Activated CD8-positive, alpha-beta T cell treated with anti-CD3 and anti-CD28 coated beads, Interleukin-2, amount 10 ng/mL, durations not matched to agents 7 days and 5 days (primary cell): ENCODE measurements at regions not wholly inside any gene's neighbourhood (a gene's known extent, or its start where the extent isn't known, plus 50 kb on each side); places are given as distances from the start of the nearest gene placed in this dataset.

Experiments
- ATAC-seq: fragments of 150-1000 bp; cut with Tn5 transposase; one replicate; pipeline ENCODE4 v1.10.0; 2021; ENCODE audit warnings: moderate library complexity
- CTCF ChIA-PET: fragments of 350-600 bp; sonication (Branson Sonifier 250); formaldehyde crosslinking; loops from one replicate; lab custom pipeline; 2021; ENCODE audit warnings: antibody characterized with exemption; lab: Charles Lee
- POLR2A ChIA-PET: fragments of 350-600 bp; sonication (Branson Sonifier 250); formaldehyde crosslinking; loops from one replicate; lab custom pipeline; 2021; ENCODE audit warnings: antibody characterized with exemption; lab: Charles Lee
- DNase-seq: peaks from one replicate; pipeline ENCODE4 v3.0.0-alpha.2; 2020
- H3K27ac Mint-ChIP-seq: one replicate; pipeline ENCODE4 v1.8.0; 2021; ENCODE audit warnings: mild to moderate bottlenecking, mixed read lengths
- H3K27me3 Mint-ChIP-seq: one replicate; pipeline ENCODE4 v1.8.0; 2021; ENCODE audit warnings: low read depth, mixed read lengths
- H3K36me3 Mint-ChIP-seq: one replicate; pipeline ENCODE4 v1.8.0; 2021; ENCODE audit warnings: low read depth, mixed read lengths
- H3K4me1 Mint-ChIP-seq: one replicate; pipeline ENCODE4 v1.8.0; 2021; ENCODE audit warnings: low read depth, mixed read lengths
- H3K4me3 Mint-ChIP-seq: one replicate; pipeline ENCODE4 v1.8.0; 2021; ENCODE audit warnings: mild to moderate bottlenecking, mixed read lengths
- H3K9me3 Mint-ChIP-seq: one replicate; pipeline ENCODE4 v1.8.0; 2022; ENCODE audit warnings: mixed read lengths; ENCODE audit not compliant: insufficient read depth

- H3K4me3 Mint-ChIP-seq = no peak overlapping the region
- ChIA-PET CTCF (no interaction called here), POLR2A (no interaction called here)
- no peak for ATAC-seq
- no peaks in the 10 kb centered on the region for H3K9me3 Mint-ChIP-seq
- H3K27me3 Mint-ChIP-seq = no peaks in the 10 kb centered on the region
- no peaks in the 10 kb centered on the region for H3K36me3 Mint-ChIP-seq
- no peak for DNase-seq
- H3K4me1 Mint-ChIP-seq = no peaks in the 10 kb centered on the region
- H3K27ac Mint-ChIP-seq = no peak overlapping the region
Observed at GRCh38 chr2:18788592-18788991, 199.2 kb upstream of the NT5C1B start.

- no peak overlapping the region for H3K27ac Mint-ChIP-seq
- ChIA-PET POLR2A (no interaction called here), CTCF (no interaction called here)
- H3K4me1 Mint-ChIP-seq = no peaks in the 10 kb centered on the region
- H3K9me3 Mint-ChIP-seq = no peaks in the 10 kb centered on the region
- no peaks in the 10 kb centered on the region for H3K36me3 Mint-ChIP-seq
- no peak overlapping the region for H3K4me3 Mint-ChIP-seq
- ATAC-seq (no peak), DNase-seq (no peak)
- no peaks in the 10 kb centered on the region for H3K27me3 Mint-ChIP-seq
Observed at GRCh38 chr2:18787726-18788125, 198.4 kb upstream of the NT5C1B start.

GRCh38 chr2:18784245-18784644 is 194.9 kb upstream of the NT5C1B start:
- Mint-ChIP-seq H3K27ac (no peak overlapping the region), H3K4me1 (no peaks in the 10 kb centered on the region), H3K4me3 (no peak overlapping the region), H3K36me3 (no peaks in the 10 kb centered on the region), H3K9me3 (no peaks in the 10 kb centered on the region), H3K27me3 (no peaks in the 10 kb centered on the region)
- CTCF ChIA-PET = no interaction called here
- DNase-seq = no peak
- POLR2A ChIA-PET = no interaction called here
- ATAC-seq = no peak

- CTCF ChIA-PET = no interaction called here
- ATAC-seq (no peak), DNase-seq (no peak)
- Mint-ChIP-seq H3K36me3 (no peaks in the 10 kb centered on the region), H3K27ac (no peak overlapping the region), H3K9me3 (no peaks in the 10 kb centered on the region), H3K27me3 (no peaks in the 10 kb centered on the region), H3K4me3 (no peak overlapping the region), H3K4me1 (no peaks in the 10 kb centered on the region)
- POLR2A ChIA-PET = no interaction called here
Observed at GRCh38 chr2:18781541-18782280, 192.3 kb upstream of the NT5C1B start.

- Mint-ChIP-seq H3K27me3 (no peaks in the 10 kb centered on the region), H3K4me1 (no peaks in the 10 kb centered on the region), H3K36me3 (no peaks in the 10 kb centered on the region), H3K27ac (no peak overlapping the region), H3K4me3 (no peak overlapping the region), H3K9me3 (no peaks in the 10 kb centered on the region)
- POLR2A ChIA-PET = no interaction called here
- CTCF ChIA-PET = interaction anchor here (1.1 kb wide), 1 partner anchor 256 kb away, joined by 3 read pairs; no protein-coding TSS in a partner anchor
- DNase-seq = no peak
- ATAC-seq = no peak
Observed at GRCh38 chr2:18777250-18777812, 188.0 kb upstream of the NT5C1B start.

GRCh38 chr2:18771212-18771611 is 181.8 kb upstream of the NT5C1B start:
- no peak for ATAC-seq
- POLR2A ChIA-PET = no interaction called here
- Mint-ChIP-seq H3K4me1 (no peaks in the 10 kb centered on the region), H3K27ac (no peak overlapping the region), H3K4me3 (no peak overlapping the region), H3K36me3 (no peaks in the 10 kb centered on the region), H3K27me3 (no peaks in the 10 kb centered on the region), H3K9me3 (peaks cover 6% of the 10 kb centered on the region)
- no peak for DNase-seq
- CTCF ChIA-PET = no interaction called here

GRCh38 chr2:18763338-18763737 is 174.0 kb upstream of the NT5C1B start:
- Mint-ChIP-seq H3K27me3 (no peaks in the 10 kb centered on the region), H3K4me1 (no peaks in the 10 kb centered on the region), H3K4me3 (no peak overlapping the region), H3K36me3 (no peaks in the 10 kb centered on the region), H3K9me3 (no peaks in the 10 kb centered on the region), H3K27ac (no peak overlapping the region)
- ATAC-seq (no peak), DNase-seq (no peak)
- POLR2A ChIA-PET = no interaction called here
- CTCF ChIA-PET = no interaction called here

GRCh38 chr2:18762667-18763066 is 173.3 kb upstream of the NT5C1B start:
- Mint-ChIP-seq H3K27ac (no peak overlapping the region), H3K36me3 (no peaks in the 10 kb centered on the region)
- POLR2A ChIA-PET = no interaction called here

GRCh38 chr2:18754286-18754685 is 164.9 kb upstream of the NT5C1B start:
- Mint-ChIP-seq H3K4me1 (no peaks in the 10 kb centered on the region), H3K9me3 (no peaks in the 10 kb centered on the region), H3K27ac (no peak overlapping the region), H3K27me3 (no peaks in the 10 kb centered on the region), H3K36me3 (no peaks in the 10 kb centered on the region), H3K4me3 (no peak overlapping the region)
- ChIA-PET CTCF (no interaction called here), POLR2A (no interaction called here)
- DNase-seq (no peak), ATAC-seq (no peak)

More at GRCh38 chr2:18762667-18763066, 173.3 kb upstream of the NT5C1B start:
- Mint-ChIP-seq H3K4me1 (no peaks in the 10 kb centered on the region), H3K4me3 (no peak overlapping the region), H3K27me3 (no peaks in the 10 kb centered on the region), H3K9me3 (no peaks in the 10 kb centered on the region)
- CTCF ChIA-PET = no interaction called here
- no peak for ATAC-seq
- no peak for DNase-seq

- Mint-ChIP-seq H3K4me1 (no peaks in the 10 kb centered on the region), H3K36me3 (no peaks in the 10 kb centered on the region), H3K27me3 (no peaks in the 10 kb centered on the region), H3K27ac (no peak overlapping the region), H3K4me3 (no peak overlapping the region), H3K9me3 (no peaks in the 10 kb centered on the region)
- CTCF ChIA-PET = no interaction called here
- POLR2A ChIA-PET = no interaction called here
- no peak for DNase-seq
- ATAC-seq = no peak
Observed at GRCh38 chr2:18753722-18754121, 164.4 kb upstream of the NT5C1B start.

- Mint-ChIP-seq H3K27ac (no peak overlapping the region), H3K4me1 (no peaks in the 10 kb centered on the region), H3K9me3 (no peaks in the 10 kb centered on the region), H3K36me3 (no peaks in the 10 kb centered on the region), H3K27me3 (no peaks in the 10 kb centered on the region), H3K4me3 (no peak overlapping the region)
- DNase-seq (no peak), ATAC-seq (no peak)
- POLR2A ChIA-PET = no interaction called here
- CTCF ChIA-PET = no interaction called here
Observed at GRCh38 chr2:18752667-18753422, 163.5 kb upstream of the NT5C1B start.

GRCh38 chr2:18752022-18752493 is 162.7 kb upstream of the NT5C1B start:
- no peaks in the 10 kb centered on the region for H3K9me3 Mint-ChIP-seq
- ChIA-PET CTCF (interaction anchor here (1.1 kb wide), 1 partner anchor 213 kb away, joined by 3 read pairs; no protein-coding TSS in a partner anchor), POLR2A (no interaction called here)
- H3K27me3 Mint-ChIP-seq = no peaks in the 10 kb centered on the region
- no peak overlapping the region for H3K4me3 Mint-ChIP-seq
- H3K36me3 Mint-ChIP-seq = no peaks in the 10 kb centered on the region
- H3K4me1 Mint-ChIP-seq = no peaks in the 10 kb centered on the region
- no peak overlapping the region for H3K27ac Mint-ChIP-seq
- DNase-seq (no peak), ATAC-seq (no peak)
